ENCODE measurements at regions not wholly inside any gene's neighbourhood (a gene's known extent, or its start where the extent isn't known, plus 50 kb on each side); places are given as distances from the start of the nearest gene placed in this dataset.

DNA sequence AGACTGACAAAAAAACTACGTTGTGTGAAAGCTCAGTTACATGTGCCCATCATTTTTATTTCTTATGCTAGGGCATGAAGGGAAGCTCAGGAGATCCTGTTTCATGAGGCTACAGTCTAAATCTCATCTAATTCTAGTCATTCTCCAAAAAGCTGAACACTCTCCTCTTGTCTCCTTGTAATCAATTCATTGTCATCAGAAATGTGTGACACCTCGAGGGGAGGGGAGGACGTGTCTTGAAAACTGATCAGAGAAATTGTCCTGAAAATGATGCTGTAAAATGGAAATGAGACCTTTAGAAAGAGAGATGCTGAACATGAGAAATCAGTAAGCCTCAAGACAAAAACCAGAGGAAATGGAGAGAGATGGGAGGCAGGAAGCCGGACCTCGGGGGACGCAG is 103.4 kb downstream of the DAD1 start:
- no peak for TF ChIP-seq ZNF792 (CRISPR knock-in tag; IDR thresholded peaks at IDR 0.05)
- no peak for TF ChIP-seq CTCF (CRISPR knock-in tag; IDR thresholded peaks at IDR 0.05)
- TF ChIP-seq ZNF770 (CRISPR knock-in tag; IDR thresholded peaks at IDR 0.05): no peak
- no peak for TF ChIP-seq MAFG (CRISPR knock-in tag; IDR thresholded peaks at IDR 0.05)
- no peak for TF ChIP-seq SMC3 (IDR thresholded peaks at IDR 0.05; ENCODE audit: low read length)
- no peak for TF ChIP-seq EZH2 (conservative IDR thresholded peaks at IDR 0.05; ENCODE audit: low read depth, low read length)
- TF ChIP-seq KDM2A (CRISPR knock-in tag; IDR thresholded peaks at IDR 0.05; ENCODE audit: borderline replicate concordance, low read depth): no peak
- no peak for TF ChIP-seq HNF4A (CRISPR knock-in tag; IDR thresholded peaks at IDR 0.05)
- TF ChIP-seq KAT2B (IDR thresholded peaks at IDR 0.05; ENCODE audit: borderline replicate concordance, low read depth, low read length): no peak
- TF ChIP-seq RFX1 (IDR thresholded peaks at IDR 0.05): no peak

Measured in HepG2 (cell line).